ENCODE measurements at regions not wholly inside any gene's neighbourhood (a gene's known extent, or its start where the extent isn't known, plus 50 kb on each side); places are given as distances from the start of the nearest gene placed in this dataset.
A peak's percentile ranks its signal among the peaks of the same experiment; 100 is the strongest.

DNA sequence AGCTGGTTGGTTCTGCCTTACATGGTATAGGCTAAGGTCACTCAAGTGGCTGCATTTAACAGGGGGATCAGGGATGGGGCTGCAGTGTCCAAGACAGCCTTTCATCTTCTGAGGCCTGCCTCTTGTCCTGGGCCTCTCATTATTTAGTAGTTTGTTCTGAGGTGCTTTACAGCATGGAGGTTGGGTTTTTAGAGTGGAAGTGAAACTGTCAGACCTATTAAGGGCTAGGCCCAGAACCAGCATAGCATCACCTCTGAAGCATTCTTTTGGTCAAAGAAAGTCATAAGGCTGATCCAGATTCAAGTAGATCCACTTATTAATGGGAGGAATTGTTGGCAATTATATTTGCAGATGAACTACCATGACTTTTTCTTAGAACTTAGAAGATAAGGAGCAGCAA, 146.0 kb upstream of the NMUR2 start:
- TF ChIP-seq, protein P1, sequence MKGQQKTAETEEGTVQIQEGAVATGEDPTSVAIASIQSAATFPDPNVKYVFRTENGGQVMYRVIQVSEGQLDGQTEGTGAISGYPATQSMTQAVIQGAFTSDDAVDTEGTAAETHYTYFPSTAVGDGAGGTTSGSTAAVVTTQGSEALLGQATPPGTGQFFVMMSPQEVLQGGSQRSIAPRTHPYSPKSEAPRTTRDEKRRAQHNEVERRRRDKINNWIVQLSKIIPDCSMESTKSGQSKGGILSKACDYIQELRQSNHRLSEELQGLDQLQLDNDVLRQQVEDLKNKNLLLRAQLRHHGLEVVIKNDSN (IDR thresholded peaks at IDR 0.05): no peak
- TF ChIP-seq FOXM1 (IDR thresholded peaks at IDR 0.05; ENCODE audit: borderline replicate concordance, low read depth) (no peak), ZBTB7A (IDR thresholded peaks at IDR 0.05; ENCODE audit: low read depth) (no peak), RAD21 (IDR thresholded peaks at IDR 0.05; ENCODE audit: low read depth) (no peak)

DNA sequence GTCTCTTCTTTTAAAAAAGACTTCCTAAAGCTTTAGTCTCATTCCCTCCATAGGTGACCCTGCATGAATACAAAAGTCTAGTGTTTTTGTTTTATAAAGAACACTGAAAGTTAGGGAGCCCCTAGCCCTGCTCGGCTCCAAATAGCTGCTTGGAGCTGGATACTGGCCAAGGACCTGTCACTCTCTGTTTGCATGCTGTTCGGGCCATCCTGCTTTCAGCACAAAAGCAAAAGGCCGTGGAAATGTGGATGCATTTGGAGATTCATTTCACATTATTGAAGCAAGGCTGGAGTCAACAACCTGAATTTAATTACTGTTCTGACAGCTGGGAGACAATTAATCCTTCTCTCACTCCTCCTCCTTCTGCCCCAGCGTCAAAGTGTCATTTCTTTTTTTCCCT, 151.7 kb upstream of the NMUR2 start:
- no peak for TF ChIP-seq TAF1 (IDR thresholded peaks at IDR 0.05; ENCODE audit: low read depth)
- no peak for TF ChIP-seq RAD21 (IDR thresholded peaks at IDR 0.05; ENCODE audit: low read depth)
- TF ChIP-seq, protein P2, sequence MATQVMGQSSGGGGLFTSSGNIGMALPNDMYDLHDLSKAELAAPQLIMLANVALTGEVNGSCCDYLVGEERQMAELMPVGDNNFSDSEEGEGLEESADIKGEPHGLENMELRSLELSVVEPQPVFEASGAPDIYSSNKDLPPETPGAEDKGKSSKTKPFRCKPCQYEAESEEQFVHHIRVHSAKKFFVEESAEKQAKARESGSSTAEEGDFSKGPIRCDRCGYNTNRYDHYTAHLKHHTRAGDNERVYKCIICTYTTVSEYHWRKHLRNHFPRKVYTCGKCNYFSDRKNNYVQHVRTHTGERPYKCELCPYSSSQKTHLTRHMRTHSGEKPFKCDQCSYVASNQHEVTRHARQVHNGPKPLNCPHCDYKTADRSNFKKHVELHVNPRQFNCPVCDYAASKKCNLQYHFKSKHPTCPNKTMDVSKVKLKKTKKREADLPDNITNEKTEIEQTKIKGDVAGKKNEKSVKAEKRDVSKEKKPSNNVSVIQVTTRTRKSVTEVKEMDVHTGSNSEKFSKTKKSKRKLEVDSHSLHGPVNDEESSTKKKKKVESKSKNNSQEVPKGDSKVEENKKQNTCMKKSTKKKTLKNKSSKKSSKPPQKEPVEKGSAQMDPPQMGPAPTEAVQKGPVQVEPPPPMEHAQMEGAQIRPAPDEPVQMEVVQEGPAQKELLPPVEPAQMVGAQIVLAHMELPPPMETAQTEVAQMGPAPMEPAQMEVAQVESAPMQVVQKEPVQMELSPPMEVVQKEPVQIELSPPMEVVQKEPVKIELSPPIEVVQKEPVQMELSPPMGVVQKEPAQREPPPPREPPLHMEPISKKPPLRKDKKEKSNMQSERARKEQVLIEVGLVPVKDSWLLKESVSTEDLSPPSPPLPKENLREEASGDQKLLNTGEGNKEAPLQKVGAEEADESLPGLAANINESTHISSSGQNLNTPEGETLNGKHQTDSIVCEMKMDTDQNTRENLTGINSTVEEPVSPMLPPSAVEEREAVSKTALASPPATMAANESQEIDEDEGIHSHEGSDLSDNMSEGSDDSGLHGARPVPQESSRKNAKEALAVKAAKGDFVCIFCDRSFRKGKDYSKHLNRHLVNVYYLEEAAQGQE (IDR thresholded peaks at IDR 0.05; ENCODE audit: low read depth): no peak
- no peak for TF ChIP-seq YY1 (IDR thresholded peaks at IDR 0.05; ENCODE audit: low read depth)

DNA sequence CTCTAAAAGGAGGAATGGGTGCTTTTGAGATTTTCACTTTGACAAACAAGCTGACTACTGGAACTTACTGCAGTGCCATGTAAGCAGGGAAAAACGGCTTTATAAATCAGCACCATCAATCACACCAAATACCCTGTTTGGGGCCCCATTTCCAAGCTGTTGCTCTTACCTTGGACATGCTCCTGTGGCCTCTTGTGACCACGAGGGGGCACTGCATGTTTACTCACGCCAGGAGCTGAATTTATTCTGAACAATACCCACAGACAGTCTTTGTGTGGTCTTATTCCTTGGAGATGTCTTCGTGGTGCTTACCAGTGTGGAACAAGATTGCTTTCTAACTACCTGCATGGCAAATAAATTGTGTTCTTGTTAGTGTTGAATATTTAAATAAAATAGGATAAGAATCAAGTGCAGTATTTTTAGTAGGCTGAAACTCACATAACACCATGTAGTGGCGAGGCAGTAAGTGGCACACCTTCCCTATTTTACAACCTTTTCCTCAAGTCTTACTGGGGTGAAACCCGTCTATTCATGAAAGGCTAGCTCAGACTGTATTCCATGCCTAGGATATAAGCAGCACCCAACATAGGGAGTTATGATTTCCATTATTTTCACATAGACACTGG, 155.5 kb upstream of the NMUR2 start:
- TF ChIP-seq TCF12 (IDR thresholded peaks at IDR 0.05; ENCODE audit: low read depth) (no peak), EGR1 (IDR thresholded peaks at IDR 0.05) (no peak), FOXM1 (IDR thresholded peaks at IDR 0.05; ENCODE audit: borderline replicate concordance, low read depth) (no peak), CREB1 (IDR thresholded peaks at IDR 0.05; ENCODE audit: low read depth) (no peak), RAD21 (IDR thresholded peaks at IDR 0.05; ENCODE audit: low read depth) (peak; percentile 86)
- TF ChIP-seq, protein P1 (IDR thresholded peaks at IDR 0.05): no peak
- TF ChIP-seq, protein P2 (IDR thresholded peaks at IDR 0.05; ENCODE audit: low read depth): no peak

DNA sequence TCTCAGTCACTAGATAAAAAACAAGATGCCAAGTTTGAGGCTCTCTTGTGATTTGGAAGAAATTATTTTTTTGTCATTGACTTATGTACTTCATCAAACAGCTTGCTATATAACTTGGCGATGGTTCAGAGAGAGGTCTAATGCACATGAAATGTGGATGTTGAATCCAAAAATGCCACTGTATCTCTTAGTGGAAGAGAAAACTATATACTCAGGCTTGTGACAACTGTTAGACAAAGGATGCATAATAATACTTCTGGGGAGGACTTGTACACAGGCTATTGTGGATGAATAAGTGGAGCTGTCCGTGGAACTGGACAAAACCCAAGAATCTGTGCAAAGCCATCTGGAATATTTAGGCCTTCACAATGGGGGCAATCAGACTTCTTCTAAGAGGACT, 162.9 kb upstream of the NMUR2 start:
- TF ChIP-seq CREB1 (IDR thresholded peaks at IDR 0.05; ENCODE audit: low read depth) (no peak), TEAD4 (IDR thresholded peaks at IDR 0.05) (no peak), TCF12 (IDR thresholded peaks at IDR 0.05; ENCODE audit: low read depth) (no peak), YY1 (IDR thresholded peaks at IDR 0.05; ENCODE audit: low read depth) (no peak), RAD21 (IDR thresholded peaks at IDR 0.05; ENCODE audit: low read depth) (no peak), ZBTB7A (IDR thresholded peaks at IDR 0.05; ENCODE audit: low read depth) (no peak), FOXM1 (IDR thresholded peaks at IDR 0.05; ENCODE audit: borderline replicate concordance, low read depth) (no peak), TAF1 (IDR thresholded peaks at IDR 0.05; ENCODE audit: low read depth) (no peak), EGR1 (IDR thresholded peaks at IDR 0.05) (no peak), CEBPB (IDR thresholded peaks at IDR 0.05) (no peak), NFIC (IDR thresholded peaks at IDR 0.05) (no peak), EP300 (IDR thresholded peaks at IDR 0.05; ENCODE audit: borderline replicate concordance) (no peak)
- TF ChIP-seq, protein P3, sequence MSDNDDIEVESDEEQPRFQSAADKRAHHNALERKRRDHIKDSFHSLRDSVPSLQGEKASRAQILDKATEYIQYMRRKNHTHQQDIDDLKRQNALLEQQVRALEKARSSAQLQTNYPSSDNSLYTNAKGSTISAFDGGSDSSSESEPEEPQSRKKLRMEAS (IDR thresholded peaks at IDR 0.05): no peak
- TF ChIP-seq, protein P1 (IDR thresholded peaks at IDR 0.05): no peak
- TF ChIP-seq, protein P2 (IDR thresholded peaks at IDR 0.05; ENCODE audit: low read depth): no peak

DNA sequence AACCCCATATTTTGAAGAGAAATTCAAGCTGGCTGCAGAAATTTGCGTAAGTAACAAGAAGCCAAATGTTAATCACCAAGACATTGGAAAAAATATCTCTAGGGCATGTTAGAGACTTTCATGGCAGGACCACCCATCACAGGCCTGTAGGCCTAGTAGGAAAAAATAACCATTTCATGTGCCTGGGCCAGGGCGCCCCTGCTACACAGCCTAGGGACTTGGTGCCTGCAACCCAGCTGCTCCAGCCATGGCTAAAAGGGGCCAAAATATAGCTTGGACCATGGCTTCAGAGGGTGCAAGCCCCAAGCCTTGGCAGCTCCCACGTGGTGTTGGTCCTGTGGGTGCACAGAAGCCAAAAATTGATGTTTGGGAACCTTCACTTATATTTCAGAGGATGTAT, 167.7 kb upstream of the NMUR2 start:
- TF ChIP-seq TCF12 (IDR thresholded peaks at IDR 0.05; ENCODE audit: low read depth): no peak
- no peak for TF ChIP-seq CREB1 (IDR thresholded peaks at IDR 0.05; ENCODE audit: low read depth)
- TF ChIP-seq YY1 (IDR thresholded peaks at IDR 0.05; ENCODE audit: low read depth): no peak
- TF ChIP-seq, protein P3 (IDR thresholded peaks at IDR 0.05): no peak
- TF ChIP-seq FOXM1 (IDR thresholded peaks at IDR 0.05; ENCODE audit: borderline replicate concordance, low read depth): no peak
- TF ChIP-seq EGR1 (IDR thresholded peaks at IDR 0.05): no peak
- TF ChIP-seq NFIC (IDR thresholded peaks at IDR 0.05): no peak
- TF ChIP-seq CEBPB (IDR thresholded peaks at IDR 0.05): no peak
- TF ChIP-seq, protein P2 (IDR thresholded peaks at IDR 0.05; ENCODE audit: low read depth): no peak
- TF ChIP-seq, protein P1 (IDR thresholded peaks at IDR 0.05): no peak
- no peak for TF ChIP-seq TAF1 (IDR thresholded peaks at IDR 0.05; ENCODE audit: low read depth)
- TF ChIP-seq ZBTB7A (IDR thresholded peaks at IDR 0.05; ENCODE audit: low read depth): no peak
- no peak for TF ChIP-seq TEAD4 (IDR thresholded peaks at IDR 0.05)
- TF ChIP-seq RAD21 (IDR thresholded peaks at IDR 0.05; ENCODE audit: low read depth): no peak
- TF ChIP-seq EP300 (IDR thresholded peaks at IDR 0.05; ENCODE audit: borderline replicate concordance): no peak

Measured in Ishikawa (cell line).